Middle frontal gyrus (tissue), 1 donor: ENCODE measurements at regions not wholly inside any gene's neighbourhood (a gene's known extent, or its start where the extent isn't known, plus 50 kb on each side); places are given as distances from the start of the nearest gene placed in this dataset.
"Not testable (repeated sequence)": the region's sequence is repeated elsewhere in the genome, so short reads cannot be mapped to it uniquely, and the experiment has no call there.

Source experiments
- DNase-seq: peaks from one replicate; pipeline ENCODE4 v3.0.0-alpha.2; 2015; ENCODE audit warnings: low spot score; ENCODE audit errors: extremely low spot score

DNA sequence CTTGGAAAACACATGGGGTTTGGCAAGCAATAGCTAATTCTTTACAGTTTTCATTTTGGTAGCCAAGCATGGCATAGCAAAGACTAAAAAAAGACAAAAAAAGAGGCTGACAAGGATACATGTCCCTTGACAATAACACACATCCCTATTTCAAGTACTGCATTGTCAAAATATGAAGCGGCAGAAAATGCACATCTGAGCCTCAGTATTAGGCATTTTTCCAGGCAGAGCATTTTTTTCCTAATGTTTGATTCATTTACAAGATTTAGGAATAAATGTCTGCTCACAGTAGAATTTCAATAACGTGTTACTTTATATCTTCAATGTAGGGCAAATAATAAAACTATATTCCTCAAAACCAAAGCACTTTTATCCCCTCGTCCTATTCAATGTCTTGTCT is 216.3 kb upstream of the PCDH18 start:
- no peak for DNase-seq

DNA sequence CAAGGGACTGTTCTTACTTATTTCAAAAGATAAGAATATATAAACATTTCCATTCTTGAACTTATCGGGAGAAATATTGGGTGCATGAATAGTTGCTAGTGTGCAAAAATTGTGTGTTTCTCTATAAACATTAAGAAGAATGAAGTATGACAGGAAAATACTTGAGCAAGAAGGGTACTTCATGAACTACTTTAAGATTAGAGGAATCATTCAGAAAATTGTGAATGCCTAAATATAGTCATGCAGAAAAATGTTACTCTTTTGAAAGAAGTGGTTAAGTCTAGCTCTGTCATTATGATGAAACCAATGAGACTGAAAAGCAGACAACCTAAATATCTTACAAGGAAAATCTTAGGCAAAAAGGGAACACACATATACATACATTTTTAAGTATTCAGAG is 207.8 kb upstream of the PCDH18 start:
- DNase-seq: no peak

DNA sequence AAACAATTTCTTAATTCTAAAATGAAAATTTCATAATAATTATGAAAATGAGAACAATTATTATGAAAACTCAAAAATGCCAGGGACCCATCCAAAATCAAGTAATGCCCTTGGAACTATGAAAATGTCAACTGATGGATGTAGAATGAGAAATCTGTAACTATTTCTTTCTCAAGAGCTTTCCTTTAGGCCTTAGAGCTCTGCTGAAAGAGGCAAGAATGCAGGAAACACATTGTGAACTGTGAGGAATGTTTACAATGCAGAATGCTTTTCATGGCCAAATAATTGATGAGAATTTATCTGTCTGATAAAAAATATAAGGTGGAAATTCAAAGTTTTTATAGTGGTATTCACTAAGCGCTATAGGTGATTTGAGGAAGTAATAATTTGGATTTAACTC is 207.1 kb upstream of the PCDH18 start:
- no peak for DNase-seq

DNA sequence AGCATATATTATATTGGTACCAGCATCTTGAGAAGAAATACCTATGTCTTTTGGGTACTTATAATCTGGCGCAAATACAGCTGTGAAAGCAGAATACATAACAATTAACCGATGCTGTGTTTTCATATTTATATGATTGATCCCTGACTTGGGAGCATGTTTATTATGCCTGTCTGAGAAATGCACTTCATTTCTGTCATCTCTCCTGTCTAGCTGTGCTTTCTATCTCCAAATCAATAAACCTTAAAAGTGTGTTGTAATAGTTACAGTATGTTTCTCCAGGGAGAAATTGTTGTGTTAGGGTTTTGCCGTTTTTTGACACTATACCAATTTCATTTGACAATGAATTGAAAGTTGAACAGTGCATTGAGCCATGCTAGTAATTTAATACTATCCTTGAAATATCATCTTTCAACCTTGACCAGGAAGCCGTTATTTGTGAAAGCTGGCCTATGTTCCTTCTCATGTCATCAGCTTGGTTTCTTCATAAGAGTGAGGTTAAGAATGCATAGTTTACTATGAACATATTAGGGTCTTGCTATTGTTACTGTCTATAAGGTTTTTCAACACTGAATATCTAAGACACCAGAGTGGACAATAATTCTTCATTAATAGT is 206.2 kb upstream of the PCDH18 start:
- DNase-seq: no peak

DNA sequence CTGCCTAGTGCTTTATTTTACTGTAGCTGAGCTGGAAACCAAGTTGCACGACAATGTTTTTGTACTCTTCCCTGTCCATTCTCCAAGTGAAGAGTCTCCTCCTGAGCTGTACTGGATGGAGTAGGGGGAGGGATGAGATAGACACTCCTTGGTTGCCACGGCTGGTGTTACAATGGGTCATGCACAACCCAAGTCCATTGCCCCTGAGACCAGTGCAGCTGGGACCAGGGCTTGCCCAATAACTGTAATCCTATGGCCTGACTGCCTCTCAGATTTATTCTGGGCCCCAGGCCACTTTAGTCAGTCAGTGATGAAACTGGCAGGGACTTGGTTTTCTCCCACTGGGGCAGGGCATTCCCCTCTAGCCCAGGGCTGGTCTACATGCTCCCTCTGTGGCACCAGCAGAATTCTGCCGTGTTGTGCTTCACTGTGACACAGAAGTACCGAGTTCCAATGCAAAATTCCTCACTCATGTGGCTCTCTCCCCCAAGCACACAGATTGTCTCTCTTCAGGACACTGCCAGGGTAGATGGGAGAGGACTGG is 203.3 kb upstream of the PCDH18 start:
- DNase-seq: no peak

DNA sequence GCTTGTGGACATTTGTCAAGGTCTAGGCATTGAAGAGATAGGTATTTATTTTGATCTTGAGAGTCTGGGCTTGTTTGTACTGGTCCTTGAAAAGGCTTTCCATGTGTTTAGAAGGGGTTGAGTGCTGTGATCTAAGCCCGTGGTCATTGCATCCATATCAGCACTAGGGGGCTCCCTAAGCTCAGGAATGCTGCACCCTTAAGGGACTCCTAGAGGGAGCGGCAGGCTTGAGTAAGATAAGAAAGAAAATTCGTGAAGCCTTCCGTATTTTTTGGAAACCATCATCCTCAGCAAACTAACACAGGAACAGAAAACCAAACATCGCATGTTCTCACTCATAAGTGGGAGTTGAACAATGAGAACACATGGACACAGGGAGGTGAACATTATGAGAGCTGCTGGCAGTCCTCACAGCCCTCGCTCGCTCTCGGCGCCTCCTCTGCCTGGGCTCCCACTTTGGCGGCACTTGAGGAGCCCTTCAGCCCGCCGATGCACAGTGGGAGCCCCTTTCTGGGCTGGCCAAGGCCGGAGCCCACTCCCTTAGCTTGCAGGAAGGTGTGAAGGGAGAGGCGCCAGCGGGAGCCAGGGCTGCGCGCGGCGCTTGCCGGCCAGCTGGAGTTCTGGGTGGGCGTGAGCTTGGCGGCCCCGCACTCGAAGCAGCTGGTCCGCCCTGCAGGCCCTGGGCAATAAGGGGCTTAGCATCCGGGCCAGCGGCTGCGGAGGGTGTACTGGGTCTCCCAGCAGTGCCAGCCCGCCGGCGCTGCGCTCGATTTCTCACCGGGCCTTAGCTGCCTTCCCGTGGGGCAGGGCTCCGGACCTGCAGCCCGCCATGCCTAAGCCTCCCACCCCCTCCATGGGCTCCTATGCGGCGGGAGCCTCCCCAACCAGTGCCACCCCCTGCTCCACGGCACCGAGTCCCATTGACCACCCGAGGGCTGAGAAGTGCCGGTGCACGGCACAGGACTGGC is 201.2 kb upstream of the PCDH18 start:
- DNase-seq: not testable (repeated sequence)

DNA sequence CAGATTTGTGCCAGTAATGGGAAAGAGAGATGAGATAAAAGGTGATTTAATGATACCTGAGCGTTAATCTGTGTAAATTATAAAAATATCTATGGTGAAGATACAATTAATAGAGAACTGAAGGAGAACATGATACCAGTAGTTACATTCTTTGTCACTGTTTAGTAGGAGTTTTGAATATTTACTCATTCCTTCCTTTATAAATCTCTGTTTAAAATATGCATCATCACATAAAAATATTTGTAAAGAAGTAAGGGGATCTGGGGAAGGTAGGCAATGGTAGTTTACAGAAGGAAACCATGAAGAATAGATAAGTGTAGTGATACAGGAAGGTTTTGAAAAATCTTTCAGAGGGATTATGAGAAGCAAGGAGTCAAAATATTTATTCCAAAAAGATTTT is 190.6 kb upstream of the PCDH18 start:
- DNase-seq: no peak

DNA sequence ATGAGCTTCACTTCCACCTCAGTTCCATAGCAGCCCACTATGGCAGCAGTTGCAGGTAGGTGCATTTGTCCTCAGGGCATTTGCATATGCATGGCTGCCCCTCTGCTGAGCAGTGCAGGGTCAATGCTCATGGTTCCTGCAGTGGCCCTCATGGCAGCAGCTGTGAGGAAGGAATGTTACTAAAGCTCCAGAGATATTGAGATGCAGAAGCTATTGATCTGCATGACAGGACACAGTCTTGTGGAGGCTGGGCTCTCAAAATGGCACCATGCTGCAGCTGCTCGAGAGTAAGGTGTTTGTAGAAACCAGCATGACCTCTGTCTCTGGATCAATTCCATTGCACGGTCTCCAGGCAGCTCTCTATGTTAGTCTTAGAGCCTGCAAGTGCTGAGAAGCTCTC is 179.2 kb upstream of the PCDH18 start:
- no peak for DNase-seq

DNA sequence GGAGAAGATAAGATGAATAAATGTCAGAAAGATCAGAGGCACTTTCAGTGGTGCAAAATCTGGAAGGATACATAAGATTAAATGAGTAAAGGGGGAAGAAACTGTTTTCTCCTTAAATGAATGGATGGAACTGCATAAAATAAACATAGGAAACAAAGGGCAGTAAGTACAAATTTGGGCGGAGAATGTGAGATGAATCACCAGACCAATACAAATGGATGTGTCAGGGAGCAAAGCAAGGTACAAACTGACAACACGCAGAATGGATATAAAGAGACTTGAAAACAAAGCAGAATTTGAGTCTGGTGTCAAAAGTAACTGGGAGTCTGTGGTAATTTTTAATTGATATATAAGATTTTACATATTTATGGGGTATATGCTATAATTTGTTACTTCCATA is 175.3 kb upstream of the PCDH18 start:
- no peak for DNase-seq

DNA sequence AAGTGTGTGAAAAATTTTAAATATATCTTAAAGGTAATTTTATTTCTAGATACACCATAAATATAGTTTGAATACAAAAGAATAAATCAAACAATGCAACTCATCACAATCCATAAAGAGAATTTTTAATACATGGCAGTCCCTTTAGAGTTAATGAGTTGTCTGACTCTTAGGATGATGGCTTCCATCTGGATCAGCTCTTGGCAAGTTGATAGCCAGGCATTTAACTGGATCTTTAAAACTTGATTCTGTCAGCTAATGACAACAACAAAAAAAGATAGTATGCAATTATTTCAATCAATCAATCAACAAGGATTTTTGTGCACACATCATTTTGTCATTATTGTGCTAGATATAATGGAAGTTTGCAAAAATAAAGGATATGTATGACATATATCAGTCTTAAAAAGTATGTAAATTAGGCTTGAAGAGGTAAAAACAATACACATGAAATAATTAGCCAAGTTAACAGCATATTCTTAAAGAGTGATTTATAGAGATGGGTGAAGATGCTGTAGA is 174.9 kb upstream of the PCDH18 start:
- DNase-seq: no peak

DNA sequence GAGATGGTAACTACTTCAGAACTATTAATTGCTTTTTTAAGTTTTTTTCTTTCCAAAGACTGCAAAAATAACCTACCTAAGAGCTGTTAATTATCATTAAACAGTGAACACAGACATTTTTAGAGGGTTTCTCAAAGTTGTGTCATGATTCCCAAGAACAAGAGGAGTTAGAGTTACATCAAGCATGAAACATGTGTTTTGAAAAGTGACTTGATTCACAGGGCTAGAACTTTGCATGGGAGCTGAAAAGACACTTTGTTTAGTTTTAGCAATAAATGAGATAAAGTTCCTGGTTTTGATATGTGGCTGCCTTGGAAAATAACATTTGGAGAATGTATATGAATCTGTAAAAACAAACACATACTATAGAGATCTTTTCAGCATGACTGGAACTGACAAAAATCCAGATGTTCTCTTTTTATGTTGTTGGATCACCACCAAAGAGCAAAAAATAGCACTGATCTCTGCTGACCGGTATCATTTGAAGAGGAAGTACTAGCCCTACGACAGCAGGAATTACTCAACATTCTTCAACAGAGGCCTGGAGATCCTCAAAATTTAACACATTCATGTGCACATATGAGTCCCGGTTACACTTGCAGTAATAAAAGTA is 173.0 kb upstream of the PCDH18 start:
- DNase-seq: no peak

DNA sequence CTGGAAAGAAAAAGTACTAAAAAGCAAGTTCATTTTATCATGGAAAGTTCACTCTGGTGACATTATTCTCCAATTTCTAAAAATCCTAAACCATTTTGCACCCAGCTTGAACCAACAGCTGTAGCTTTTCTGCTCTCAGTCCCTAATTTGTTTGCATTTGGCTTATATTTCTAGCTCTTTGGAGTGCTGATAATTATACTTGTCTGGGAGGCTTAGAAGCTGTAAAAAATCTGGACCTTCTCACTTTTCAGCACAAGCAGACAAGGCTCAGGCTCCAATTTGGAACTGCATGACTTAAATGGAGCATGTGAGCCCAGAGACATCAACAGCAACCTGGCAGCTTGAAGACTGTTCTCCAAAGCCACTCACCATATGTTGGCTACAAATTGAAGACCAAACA is 170.9 kb upstream of the PCDH18 start:
- no peak for DNase-seq

DNA sequence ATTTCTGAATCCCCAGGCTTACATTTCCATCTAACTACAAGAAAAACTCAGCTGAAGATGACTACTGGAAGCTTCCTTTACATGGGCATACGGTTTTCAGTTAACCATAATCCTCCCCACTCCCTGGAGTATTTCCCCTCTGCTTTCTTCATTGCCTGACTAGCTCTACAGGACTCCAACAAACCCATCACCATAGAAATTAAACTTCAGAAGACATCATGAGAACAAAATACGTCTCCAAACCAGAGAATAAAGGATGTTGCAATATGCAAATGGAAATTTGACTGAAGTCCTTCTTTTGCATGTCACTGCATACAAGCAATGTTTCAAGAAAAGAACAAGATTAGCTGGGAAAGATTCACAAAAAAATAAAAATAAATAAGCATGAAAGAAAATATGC is 170.2 kb upstream of the PCDH18 start:
- no peak for DNase-seq

DNA sequence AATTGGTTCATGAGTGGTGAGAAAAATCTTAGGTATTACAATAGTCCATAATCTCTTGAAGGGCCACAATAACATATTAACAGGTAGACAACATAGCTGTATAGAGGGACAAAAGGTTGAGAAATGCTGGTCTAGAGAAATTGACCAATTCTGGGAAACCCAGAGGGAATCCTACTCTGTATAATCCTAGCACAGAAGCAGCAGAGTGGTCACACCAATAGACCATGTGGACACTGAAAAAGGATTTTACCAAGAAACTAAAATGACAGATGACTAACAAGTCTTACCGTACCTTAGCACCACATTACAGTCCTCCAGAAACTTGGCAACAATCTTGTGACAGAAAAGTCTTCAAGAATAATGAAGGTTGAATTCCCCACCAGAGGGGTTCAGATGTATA is 169.1 kb upstream of the PCDH18 start:
- no peak for DNase-seq

DNA sequence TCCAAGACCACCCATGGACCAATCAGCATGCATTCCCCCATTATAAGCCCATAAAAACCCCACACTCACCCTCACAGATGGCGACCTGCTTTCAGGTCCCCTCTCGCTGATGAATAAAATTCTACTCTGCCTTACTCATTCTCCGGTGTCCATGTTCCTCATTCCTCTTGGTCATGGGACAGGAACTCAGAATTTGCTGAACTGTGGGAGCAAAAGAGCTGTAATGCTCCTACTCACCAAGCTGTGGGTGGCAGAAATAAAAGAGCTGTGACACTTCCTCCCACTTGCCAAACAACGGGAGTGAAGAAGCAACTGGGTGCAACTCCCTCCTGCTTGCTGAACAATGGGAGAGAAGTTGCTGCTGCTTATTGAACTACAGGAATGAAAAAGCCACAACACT is 168.5 kb upstream of the PCDH18 start:
- DNase-seq: no peak

DNA sequence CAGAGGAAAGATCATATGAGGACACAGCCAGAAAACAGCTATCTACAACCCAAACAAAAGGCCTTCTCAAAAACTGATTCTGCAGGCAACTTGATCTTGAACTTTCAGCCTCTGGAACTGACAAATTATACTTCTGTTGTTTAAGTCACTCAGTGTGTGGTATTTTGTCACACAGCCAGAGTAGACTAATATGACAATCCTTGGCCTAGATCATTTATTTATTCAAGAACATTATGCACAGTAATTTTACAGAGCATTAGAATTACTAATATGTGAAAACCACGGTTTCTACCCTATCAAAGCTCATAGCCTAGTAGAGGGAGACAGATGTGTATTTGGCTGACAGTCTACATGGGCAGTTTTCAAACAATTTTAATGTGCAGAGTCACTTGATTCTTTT is 167.8 kb upstream of the PCDH18 start:
- no peak for DNase-seq

DNA sequence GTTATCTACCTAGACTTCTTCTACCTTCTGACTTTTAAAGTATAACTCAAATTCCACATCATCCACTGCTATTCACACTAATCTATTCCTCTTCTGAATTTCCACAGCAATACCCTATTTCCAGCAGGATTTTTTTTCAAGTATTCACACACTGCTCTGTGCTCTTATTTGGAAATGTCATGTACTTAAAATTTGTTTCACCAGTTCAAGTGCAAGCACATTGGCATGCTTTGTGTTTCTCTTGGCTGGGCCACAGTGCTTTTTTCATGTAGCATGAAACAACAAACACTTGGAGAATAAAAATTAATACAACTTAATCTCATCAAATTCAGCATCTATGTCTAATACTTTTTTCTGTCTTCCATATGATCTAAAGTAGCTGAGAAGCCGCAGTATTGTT is 161.8 kb upstream of the PCDH18 start:
- DNase-seq: no peak

DNA sequence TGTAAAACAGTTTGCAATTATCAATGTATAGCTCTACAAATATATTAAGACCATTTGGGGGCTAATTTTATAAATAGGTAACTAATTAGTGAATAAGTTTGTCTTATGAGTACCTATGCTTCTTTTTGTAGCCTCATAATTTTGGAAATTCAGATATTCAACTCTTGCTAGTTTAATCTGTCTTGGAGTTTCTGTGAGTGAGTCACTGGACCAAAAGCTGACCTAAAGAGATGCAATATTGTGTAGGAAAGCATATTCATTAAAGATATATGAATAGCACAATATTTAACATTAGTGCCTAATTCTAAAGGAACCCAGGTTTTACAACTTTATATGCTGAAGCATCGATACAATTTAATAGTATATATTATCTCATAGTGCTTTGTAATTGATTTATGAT is 161.3 kb upstream of the PCDH18 start:
- DNase-seq: no peak

DNA sequence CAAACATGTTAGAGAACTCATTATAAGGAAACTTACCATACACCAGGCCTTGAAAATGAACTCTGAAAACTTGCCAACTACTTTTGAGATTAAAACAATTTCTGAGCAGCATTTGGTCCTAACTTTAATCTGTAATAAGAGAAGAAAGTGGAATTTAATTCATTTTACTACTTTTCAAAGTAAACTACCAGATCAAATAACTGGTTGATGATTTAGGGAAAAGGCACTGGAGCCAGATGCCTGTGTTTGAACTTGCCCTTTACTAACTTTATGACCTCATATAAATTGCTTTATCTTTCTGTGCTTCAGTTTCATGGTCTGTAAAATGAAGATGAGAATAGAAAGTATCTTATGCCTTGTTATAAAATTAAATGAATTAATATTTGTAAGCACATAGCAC is 159.9 kb upstream of the PCDH18 start:
- DNase-seq: no peak

DNA sequence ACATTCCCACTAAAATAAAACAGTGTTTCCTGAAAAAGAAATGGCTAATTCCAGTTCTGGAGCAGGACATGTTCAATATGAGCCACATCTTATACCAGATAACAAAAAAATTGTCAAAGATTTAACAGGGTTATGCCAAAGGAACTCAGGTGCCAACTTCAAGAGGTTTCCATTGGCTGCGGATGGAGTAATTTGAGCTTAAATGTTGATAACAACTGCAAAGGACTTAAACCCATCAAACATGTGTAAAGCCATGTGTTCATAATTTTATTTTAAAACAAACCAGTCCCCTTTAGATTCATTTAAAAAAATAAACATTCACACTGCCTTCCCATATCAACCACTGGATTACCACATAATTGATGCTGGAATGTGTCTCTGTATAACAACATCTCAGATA is 156.4 kb upstream of the PCDH18 start:
- no peak for DNase-seq

DNA sequence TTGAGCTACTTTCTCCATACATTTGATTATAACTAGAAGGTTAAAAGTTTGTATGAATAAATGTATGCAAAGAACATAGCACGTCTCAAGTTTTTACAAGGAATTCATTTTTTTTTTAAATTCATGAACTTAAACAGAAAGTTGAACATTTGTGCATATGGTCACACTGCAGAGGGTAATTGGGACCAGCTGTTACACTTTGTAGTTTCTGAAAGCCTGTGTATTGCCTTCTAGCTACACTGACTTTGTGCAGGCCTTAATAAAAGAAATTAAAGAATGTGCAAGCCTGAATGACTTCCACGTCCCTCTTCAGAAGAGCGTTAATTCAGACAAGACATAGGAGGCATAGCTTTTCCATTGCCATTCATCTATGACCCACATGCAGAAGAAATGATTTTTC is 153.1 kb upstream of the PCDH18 start:
- no peak for DNase-seq

DNA sequence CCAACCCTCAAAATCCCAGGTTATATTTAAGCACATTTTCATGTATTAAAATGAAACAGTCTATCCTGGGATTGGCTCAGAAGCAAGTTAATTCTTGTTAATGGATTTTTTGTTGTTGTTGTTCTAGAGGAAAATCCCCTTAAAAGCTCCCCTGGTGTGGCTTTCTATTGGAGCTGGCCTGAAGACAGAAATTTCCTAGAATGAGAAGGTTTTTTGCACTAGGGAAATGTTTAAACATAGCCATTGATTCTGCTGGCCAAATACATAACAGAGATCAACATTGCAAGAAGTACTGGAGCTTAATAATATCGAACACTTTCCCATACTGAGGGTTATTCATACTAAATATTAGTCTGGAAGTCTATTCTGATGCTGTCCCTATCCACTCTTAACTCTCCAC is 148.8 kb upstream of the PCDH18 start:
- DNase-seq: no peak
